ENCODE measurements at regions not wholly inside any gene's neighbourhood (a gene's known extent, or its start where the extent isn't known, plus 50 kb on each side); places are given as distances from the start of the nearest gene placed in this dataset.
"Not testable (repeated sequence)": the region's sequence is repeated elsewhere in the genome, so short reads cannot be mapped to it uniquely, and the experiment has no call there.

DNA sequence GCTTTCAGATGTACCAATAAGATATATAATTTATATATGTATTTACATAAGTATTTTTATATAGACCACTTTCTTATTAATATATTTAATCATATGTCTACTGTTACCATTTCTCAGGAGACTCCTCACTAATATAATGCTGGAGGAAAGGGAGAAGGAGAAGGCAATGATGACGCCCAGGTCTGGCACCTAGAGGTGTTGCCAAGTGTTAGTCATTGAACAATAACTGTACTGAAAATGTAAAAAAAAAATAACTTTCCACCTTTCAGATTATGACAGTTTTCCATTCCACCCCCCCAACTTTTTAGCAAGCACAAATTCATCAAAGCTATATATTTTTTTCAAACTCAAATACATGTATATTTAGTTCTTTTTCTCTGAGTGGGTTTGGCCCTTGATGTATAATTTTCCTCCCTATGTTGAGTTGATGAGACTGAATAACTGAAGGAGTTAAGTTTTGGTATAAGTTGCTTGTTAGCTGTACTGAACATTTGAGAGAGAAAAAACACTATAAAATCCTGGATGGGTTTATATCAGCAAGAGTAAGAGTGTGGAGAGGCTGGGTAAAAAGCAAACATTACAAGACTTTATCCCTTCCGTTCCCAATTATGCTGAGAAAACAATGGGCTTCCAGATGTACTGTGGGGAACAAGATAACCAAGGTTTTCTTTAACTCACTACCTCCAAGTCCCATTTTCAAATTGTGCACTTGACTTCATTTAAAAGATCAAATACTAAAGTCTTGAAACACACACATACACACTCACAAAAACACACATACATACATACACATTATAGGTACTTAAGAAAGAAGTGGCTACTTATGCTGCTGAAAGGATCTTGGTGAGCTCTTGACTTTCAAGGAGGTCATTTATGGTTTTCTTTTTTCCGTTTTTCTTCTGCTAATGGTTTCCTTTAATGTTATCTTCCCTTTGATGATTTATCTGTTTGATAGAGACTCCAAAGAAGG lies 142.8 kb upstream of the IFNE start:
- intact Hi-C loops (cut with DNase I) = no loop called here
- Histone ChIP-seq H3K9me3 (ENCODE audit: control insufficient read depth, low read length) (peaks cover 3% of the 10 kb centered on the region), H3K27ac (ENCODE audit: low read depth in 1 of 2, low read length in 2 of 2) (no peak overlapping the region), H3K4me1 (ENCODE audit: control insufficient read depth in 1 of 2, insufficient read depth in 2 of 2, low read length in 2 of 2) (no peaks in the 10 kb centered on the region), H3K36me3 (ENCODE audit: control insufficient read depth in 1 of 2, insufficient read depth in 2 of 2, low read length in 1 of 2) (no peaks in the 10 kb centered on the region), H3K27me3 (ENCODE audit: control insufficient read depth in 1 of 2, insufficient read depth in 2 of 2, low read length in 1 of 2) (no peaks in the 10 kb centered on the region), H3K4me3 (ENCODE audit: low read length in 2 of 2) (no peak overlapping the region)
- ATAC-seq (ENCODE audit: low FRiP score) (no peak), DNase-seq (no peak)
- WGBS, 2 donors = 50 to 61% methylated on average over 3 of the region's 3 CpGs

DNA sequence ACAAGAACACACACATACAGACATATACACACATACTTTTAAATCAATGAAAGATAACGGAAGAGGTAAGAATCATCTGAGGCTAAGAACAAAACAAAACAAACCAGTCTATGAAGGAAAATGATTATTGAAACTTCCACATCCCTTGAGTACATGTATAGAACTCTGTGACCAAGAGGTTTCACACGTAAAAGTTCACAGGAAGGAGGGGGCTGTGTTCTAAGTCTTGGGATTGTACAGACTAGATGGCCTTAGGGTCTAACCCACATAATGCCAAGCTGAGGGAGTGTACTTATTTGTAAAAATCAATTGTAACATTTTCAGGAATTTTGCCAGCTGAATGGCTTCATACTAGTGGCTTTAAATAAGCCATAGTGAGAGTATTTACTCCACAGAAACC lies 144.4 kb upstream of the IFNE start:
- no peak overlapping the region for H3K27ac ChIP-seq (ENCODE audit: low read depth in 1 of 2, low read length in 2 of 2)
- intact Hi-C loops (cut with DNase I) = no loop called here
- H3K9me3 ChIP-seq (ENCODE audit: control insufficient read depth, low read length) = peaks cover 3% of the 10 kb centered on the region
- ATAC-seq (ENCODE audit: low FRiP score) = no peak
- no peaks in the 10 kb centered on the region for H3K4me1 ChIP-seq (ENCODE audit: control insufficient read depth in 1 of 2, insufficient read depth in 2 of 2, low read length in 2 of 2)
- H3K27me3 ChIP-seq (ENCODE audit: control insufficient read depth in 1 of 2, insufficient read depth in 2 of 2, low read length in 1 of 2) = no peaks in the 10 kb centered on the region
- no peak for DNase-seq
- WGBS, 2 donors = 70 to 77% methylated on average over 2 of the region's 2 CpGs
- no peak overlapping the region for H3K4me3 ChIP-seq (ENCODE audit: low read length in 2 of 2)
- H3K36me3 ChIP-seq (ENCODE audit: control insufficient read depth in 1 of 2, insufficient read depth in 2 of 2, low read length in 1 of 2) = no peaks in the 10 kb centered on the region

DNA sequence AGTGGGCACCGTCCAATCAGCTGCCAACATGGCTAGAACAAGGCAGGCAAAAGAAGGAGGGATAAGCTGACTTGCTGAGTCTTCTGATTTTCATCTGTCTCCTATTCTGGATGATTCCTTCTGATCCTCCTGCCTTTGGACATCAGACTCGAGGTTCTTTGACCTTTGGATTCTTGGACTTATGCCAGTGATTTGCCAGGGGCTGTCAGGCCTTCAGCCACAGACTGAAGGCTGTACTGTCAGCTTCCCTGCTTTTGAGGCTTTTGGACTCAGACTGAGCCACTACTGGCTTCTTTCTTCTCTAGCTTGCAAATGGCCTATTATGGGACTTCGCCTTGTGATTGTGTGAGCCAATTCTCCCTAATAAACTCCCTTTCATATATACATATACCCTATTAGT lies 146.8 kb upstream of the IFNE start:
- H3K27me3 ChIP-seq (ENCODE audit: control insufficient read depth in 1 of 2, insufficient read depth in 2 of 2, low read length in 1 of 2); intact Hi-C loops (cut with DNase I); H3K36me3 ChIP-seq (ENCODE audit: control insufficient read depth in 1 of 2, insufficient read depth in 2 of 2, low read length in 1 of 2); ATAC-seq (ENCODE audit: low FRiP score); H3K4me3 ChIP-seq (ENCODE audit: low read length in 2 of 2); H3K9me3 ChIP-seq (ENCODE audit: control insufficient read depth, low read length); DNase-seq; H3K4me1 ChIP-seq (ENCODE audit: control insufficient read depth in 1 of 2, insufficient read depth in 2 of 2, low read length in 2 of 2); H3K27ac ChIP-seq (ENCODE audit: low read depth in 1 of 2, low read length in 2 of 2): not testable (repeated sequence)
- 76 to 78% methylated on average over 3 of the region's 3 CpGs for WGBS, 2 donors

DNA sequence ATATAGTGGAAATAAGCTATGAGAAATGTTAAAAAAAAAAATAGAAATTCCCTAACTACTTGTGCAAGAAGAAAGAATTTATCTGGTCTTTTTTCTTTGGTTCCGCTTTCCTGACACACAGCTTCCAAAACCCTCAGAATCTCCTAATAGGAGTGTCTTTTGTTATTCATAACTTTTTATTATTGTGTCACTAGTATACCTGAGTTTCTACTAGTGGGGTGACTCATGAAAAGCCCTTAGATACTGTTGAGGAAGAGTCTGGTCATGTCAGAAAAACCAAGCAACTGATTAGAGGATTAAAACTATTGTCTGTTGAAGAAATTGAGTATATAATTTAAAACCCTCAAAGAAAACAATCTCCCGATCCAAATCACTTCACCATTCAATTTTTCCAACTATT lies 152.8 kb upstream of the IFNE start:
- DNase-seq (no peak), ATAC-seq (ENCODE audit: low FRiP score) (no peak)
- intact Hi-C loops (cut with DNase I) = no loop called here
- H3K36me3 ChIP-seq (ENCODE audit: control insufficient read depth in 1 of 2, insufficient read depth in 2 of 2, low read length in 1 of 2) = no peaks in the 10 kb centered on the region
- WGBS, 2 donors = 81 to 86% methylated on average over 2 of the region's 2 CpGs
- H3K4me1 ChIP-seq (ENCODE audit: control insufficient read depth in 1 of 2, insufficient read depth in 2 of 2, low read length in 2 of 2) = no peaks in the 10 kb centered on the region
- no peaks in the 10 kb centered on the region for H3K9me3 ChIP-seq (ENCODE audit: control insufficient read depth, low read length)
- H3K27ac ChIP-seq (ENCODE audit: low read depth in 1 of 2, low read length in 2 of 2) = no peak overlapping the region
- no peak overlapping the region for H3K4me3 ChIP-seq (ENCODE audit: low read length in 2 of 2)
- no peaks in the 10 kb centered on the region for H3K27me3 ChIP-seq (ENCODE audit: control insufficient read depth in 1 of 2, insufficient read depth in 2 of 2, low read length in 1 of 2)

DNA sequence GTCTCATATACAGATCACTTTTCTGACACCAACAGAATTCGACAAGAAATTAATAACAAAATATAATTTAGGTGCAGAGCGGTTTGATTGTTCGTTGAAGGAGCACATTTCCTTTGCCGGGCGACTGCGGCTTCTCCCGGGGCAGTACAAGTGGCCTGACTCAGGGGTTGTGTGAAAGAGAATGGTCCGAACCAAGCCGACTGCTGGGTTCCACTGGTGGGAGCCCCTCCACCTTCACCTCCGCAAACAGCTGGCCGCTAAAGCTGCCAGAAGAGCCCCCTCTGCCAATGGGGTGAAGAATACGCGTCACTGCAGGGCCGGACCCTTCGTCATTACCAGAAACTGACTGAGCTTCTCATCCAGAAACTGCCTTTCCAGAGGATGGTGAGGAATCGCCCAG lies 156.0 kb upstream of the IFNE start:
- H3K4me1 ChIP-seq (ENCODE audit: control insufficient read depth in 1 of 2, insufficient read depth in 2 of 2, low read length in 2 of 2) = no peaks in the 10 kb centered on the region
- no peaks in the 10 kb centered on the region for H3K9me3 ChIP-seq (ENCODE audit: control insufficient read depth, low read length)
- intact Hi-C loops (cut with DNase I) = no loop called here
- no peak for DNase-seq
- H3K27me3 ChIP-seq (ENCODE audit: control insufficient read depth in 1 of 2, insufficient read depth in 2 of 2, low read length in 1 of 2) = no peaks in the 10 kb centered on the region
- H3K27ac ChIP-seq (ENCODE audit: low read depth in 1 of 2, low read length in 2 of 2) = no peak overlapping the region
- H3K36me3 ChIP-seq (ENCODE audit: control insufficient read depth in 1 of 2, insufficient read depth in 2 of 2, low read length in 1 of 2) = no peaks in the 10 kb centered on the region
- H3K4me3 ChIP-seq (ENCODE audit: low read length in 2 of 2) = no peak overlapping the region
- WGBS, 2 donors = 80 to 82% methylated on average over 16 of the region's 16 CpGs
- no peak for ATAC-seq (ENCODE audit: low FRiP score)

DNA sequence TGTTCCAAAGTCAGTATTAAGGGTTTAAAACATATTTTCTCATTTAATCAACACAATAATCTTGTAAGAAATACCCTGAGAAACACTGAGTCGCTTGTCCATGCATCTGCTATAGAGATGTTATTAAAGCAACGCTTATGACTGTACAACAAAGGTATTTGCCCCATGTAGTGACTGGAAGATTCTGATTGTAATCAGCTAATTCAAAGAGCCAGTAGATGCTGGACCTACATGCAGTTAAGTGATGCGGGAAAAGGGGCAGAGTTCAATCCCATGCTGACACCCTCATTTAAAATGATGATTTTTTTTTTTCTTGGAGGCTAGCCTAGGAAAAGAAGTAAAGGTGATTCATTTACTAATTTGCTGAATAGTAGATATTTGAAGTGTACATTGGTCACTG lies 149.3 kb upstream of the MTAP start:
- 76% methylated on average over 3 of the region's 3 CpGs for WGBS, 2 donors
- no peaks in the 10 kb centered on the region for H3K36me3 ChIP-seq (ENCODE audit: control insufficient read depth in 1 of 2, insufficient read depth in 2 of 2, low read length in 1 of 2)
- no peaks in the 10 kb centered on the region for H3K4me1 ChIP-seq (ENCODE audit: control insufficient read depth in 1 of 2, insufficient read depth in 2 of 2, low read length in 2 of 2)
- no peak overlapping the region for H3K4me3 ChIP-seq (ENCODE audit: low read length in 2 of 2)
- no peak for ATAC-seq (ENCODE audit: low FRiP score)
- intact Hi-C loops (cut with DNase I) = no loop called here
- no peaks in the 10 kb centered on the region for H3K27me3 ChIP-seq (ENCODE audit: control insufficient read depth in 1 of 2, insufficient read depth in 2 of 2, low read length in 1 of 2)
- H3K27ac ChIP-seq (ENCODE audit: low read depth in 1 of 2, low read length in 2 of 2) = no peak overlapping the region
- no peak for DNase-seq
- H3K9me3 ChIP-seq (ENCODE audit: control insufficient read depth, low read length) = no peaks in the 10 kb centered on the region

DNA sequence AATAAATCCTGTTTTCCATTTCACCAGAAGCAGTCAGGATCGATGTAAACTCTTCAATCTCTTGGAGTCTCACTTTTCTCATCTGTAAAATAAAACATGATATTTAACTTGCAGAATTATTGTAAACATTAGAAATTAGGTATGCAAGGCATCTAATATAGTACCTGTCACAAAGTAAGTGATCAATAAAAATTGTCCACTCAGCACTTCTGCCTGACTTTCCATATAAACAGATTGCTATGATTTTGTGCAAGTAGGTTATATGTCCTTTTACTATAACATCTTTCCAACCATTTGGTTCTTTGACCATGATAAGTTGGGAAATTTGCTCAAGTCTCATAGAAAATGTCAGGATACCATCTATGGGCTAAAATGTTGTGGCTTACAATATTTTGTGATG lies 148.8 kb upstream of the MTAP start:
- ATAC-seq (ENCODE audit: low FRiP score) = no peak
- Histone ChIP-seq H3K36me3 (ENCODE audit: control insufficient read depth in 1 of 2, insufficient read depth in 2 of 2, low read length in 1 of 2) (no peaks in the 10 kb centered on the region), H3K4me3 (ENCODE audit: low read length in 2 of 2) (no peak overlapping the region), H3K4me1 (ENCODE audit: control insufficient read depth in 1 of 2, insufficient read depth in 2 of 2, low read length in 2 of 2) (no peaks in the 10 kb centered on the region), H3K9me3 (ENCODE audit: control insufficient read depth, low read length) (no peaks in the 10 kb centered on the region), H3K27ac (ENCODE audit: low read depth in 1 of 2, low read length in 2 of 2) (no peak overlapping the region), H3K27me3 (ENCODE audit: control insufficient read depth in 1 of 2, insufficient read depth in 2 of 2, low read length in 1 of 2) (no peaks in the 10 kb centered on the region)
- intact Hi-C loops (cut with DNase I) = no loop called here
- DNase-seq = no peak
- 64 to 76% methylated on average over 1 of the region's 1 CpG for WGBS, 2 donors

DNA sequence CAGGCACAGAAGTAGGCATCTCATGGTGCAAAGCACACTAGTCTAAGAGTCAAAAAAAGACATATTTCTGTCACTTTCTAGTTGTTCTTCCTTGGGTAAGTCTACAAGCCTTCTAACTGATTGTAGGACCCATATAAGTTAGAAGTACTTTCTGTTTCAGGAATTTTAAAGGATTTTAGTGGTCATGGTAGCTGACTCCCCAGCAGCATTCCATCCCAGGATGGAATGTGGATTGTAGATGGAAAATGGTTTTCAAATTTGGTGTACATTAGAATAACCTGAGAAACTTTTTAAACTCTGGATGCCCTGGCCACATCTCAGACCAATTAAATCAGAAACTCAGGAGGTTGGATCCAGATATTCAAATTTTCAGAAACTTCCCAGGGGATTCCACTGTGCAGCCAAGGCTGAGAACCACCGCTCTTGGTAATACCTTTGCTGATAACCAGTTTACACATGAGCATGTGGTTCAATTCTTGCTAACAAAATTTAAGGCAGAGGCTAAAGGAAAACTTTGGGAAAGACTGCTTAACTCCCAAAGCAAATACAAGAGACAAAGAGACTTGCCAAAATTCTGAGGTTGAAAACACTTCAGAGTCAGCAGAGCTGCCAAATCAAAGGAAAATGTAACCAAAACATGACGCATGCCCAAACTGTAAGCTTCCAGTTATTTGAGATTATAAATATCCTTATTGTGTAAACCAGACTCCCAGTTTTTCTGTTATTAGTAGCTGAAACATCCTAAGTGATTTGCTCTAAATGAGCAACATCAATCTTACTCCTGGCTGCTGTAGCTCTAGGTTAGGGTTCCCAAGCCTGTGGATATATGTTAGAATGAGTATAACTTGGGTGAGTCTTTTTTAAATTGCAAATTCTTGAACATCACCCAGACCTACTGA lies 145.4 kb upstream of the MTAP start:
- DNase-seq (no peak), ATAC-seq (ENCODE audit: low FRiP score) (no peak)
- H3K4me1 ChIP-seq (ENCODE audit: control insufficient read depth in 1 of 2, insufficient read depth in 2 of 2, low read length in 2 of 2) = no peaks in the 10 kb centered on the region
- no peaks in the 10 kb centered on the region for H3K36me3 ChIP-seq (ENCODE audit: control insufficient read depth in 1 of 2, insufficient read depth in 2 of 2, low read length in 1 of 2)
- 2 to 7% methylated on average over 2 of the region's 2 CpGs for WGBS, 2 donors
- no peak overlapping the region for H3K27ac ChIP-seq (ENCODE audit: low read depth in 1 of 2, low read length in 2 of 2)
- no peaks in the 10 kb centered on the region for H3K27me3 ChIP-seq (ENCODE audit: control insufficient read depth in 1 of 2, insufficient read depth in 2 of 2, low read length in 1 of 2)
- intact Hi-C loops (cut with DNase I) = no loop called here
- no peaks in the 10 kb centered on the region for H3K9me3 ChIP-seq (ENCODE audit: control insufficient read depth, low read length)
- no peak overlapping the region for H3K4me3 ChIP-seq (ENCODE audit: low read length in 2 of 2)

Data from aorta (tissue), 5 donors.